NT2/D1 (cell line): ENCODE measurements at regions not wholly inside any gene's neighbourhood (a gene's known extent, or its start where the extent isn't known, plus 50 kb on each side); places are given as distances from the start of the nearest gene placed in this dataset.
"Not testable (repeated sequence)": the region's sequence is repeated elsewhere in the genome, so short reads cannot be mapped to it uniquely, and the experiment has no call there.

ENCODE experiments used
- YY1 ChIP-seq: IDR thresholded peaks from 2 replicates; pipeline ENCODE4 v1.6.1; 2011; ENCODE audit not compliant: insufficient read length, insufficient read depth
- ZNF274 ChIP-seq: IDR thresholded peaks from 2 replicates; pipeline ENCODE4 v1.6.1; 2011; ENCODE audit warnings: mild to moderate bottlenecking, low read depth, low read length

DNA sequence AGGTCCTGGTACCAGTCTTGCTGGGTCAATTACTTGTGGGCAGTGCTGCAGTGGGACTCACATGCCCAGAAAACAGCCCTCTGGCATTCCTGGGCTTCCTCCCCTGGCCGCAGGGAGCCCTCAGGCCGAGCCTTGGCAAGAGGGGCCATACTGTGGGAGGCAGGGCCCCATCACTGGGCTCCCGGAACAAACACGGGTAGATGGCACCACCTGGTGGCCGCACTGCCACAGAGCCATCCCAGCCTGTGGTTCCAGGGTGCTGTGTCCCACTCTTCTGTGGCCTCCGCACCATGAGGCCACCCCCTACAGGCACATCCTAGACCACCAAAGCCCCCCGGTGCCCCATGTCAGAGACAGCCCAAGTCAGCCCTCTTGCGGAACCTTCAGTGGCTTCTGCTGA, 123.3 kb upstream of the ZSCAN2 start:
- TF ChIP-seq YY1, ZNF274: not testable (repeated sequence)
